DND-41 (cell line): ENCODE measurements at regions not wholly inside any gene's neighbourhood (a gene's known extent, or its start where the extent isn't known, plus 50 kb on each side); places are given as distances from the start of the nearest gene placed in this dataset.

ENCODE experiments used
- CTCF ChIP-seq: IDR thresholded peaks from 2 replicates; pipeline ENCODE4 v1.5.1; 2012; ENCODE audit warnings: borderline replicate concordance, low read length, moderate library complexity, mild to moderate bottlenecking; ENCODE audit not compliant: poor library complexity, severe bottlenecking; ENCODE audit errors: extremely low read depth
- EZH2 ChIP-seq: IDR thresholded peaks from 3 replicates; pipeline ENCODE4 v1.6.1; 2012; ENCODE audit warnings: borderline replicate concordance, low read depth, mild to moderate bottlenecking, moderate library complexity, low read length, inconsistent platforms; ENCODE audit not compliant: severe bottlenecking

DNA sequence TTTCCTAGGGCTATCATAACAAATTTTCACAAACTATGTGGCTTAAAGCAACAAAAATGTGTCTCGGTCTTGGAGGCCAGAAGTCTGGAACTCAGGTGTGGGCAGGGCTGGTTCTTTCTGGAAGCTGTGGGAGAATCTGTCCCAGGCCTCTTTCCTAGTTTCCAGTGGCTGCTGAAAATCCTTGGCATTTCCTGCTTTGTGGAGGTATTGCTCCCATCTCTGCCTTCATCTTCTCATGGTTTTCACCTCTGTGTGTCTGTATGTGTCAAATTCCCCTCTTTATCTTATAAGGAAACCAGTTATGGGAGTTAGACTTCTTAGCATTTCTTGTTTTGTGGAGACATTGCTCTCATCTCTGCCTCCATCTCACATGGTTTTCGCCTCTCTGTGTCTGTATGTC is 130.4 kb upstream of the PLET1 start:
- TF ChIP-seq CTCF (no peak), EZH2 (no peak)
